Activated CD8-positive, alpha-beta memory T cell treated with anti-CD3 and anti-CD28 coated beads, Interleukin-2, amount 50 U/mL, for 1 hour (primary cell): ENCODE measurements at regions not wholly inside any gene's neighbourhood (a gene's known extent, or its start where the extent isn't known, plus 50 kb on each side); places are given as distances from the start of the nearest gene placed in this dataset.
"Not testable (repeated sequence)": the region's sequence is repeated elsewhere in the genome, so short reads cannot be mapped to it uniquely, and the experiment has no call there.

Experiments used
- DNase-seq: peaks from one replicate; pipeline ENCODE4 v3.0.0-alpha.2; 2020; ENCODE audit errors: extremely low read depth

DNA sequence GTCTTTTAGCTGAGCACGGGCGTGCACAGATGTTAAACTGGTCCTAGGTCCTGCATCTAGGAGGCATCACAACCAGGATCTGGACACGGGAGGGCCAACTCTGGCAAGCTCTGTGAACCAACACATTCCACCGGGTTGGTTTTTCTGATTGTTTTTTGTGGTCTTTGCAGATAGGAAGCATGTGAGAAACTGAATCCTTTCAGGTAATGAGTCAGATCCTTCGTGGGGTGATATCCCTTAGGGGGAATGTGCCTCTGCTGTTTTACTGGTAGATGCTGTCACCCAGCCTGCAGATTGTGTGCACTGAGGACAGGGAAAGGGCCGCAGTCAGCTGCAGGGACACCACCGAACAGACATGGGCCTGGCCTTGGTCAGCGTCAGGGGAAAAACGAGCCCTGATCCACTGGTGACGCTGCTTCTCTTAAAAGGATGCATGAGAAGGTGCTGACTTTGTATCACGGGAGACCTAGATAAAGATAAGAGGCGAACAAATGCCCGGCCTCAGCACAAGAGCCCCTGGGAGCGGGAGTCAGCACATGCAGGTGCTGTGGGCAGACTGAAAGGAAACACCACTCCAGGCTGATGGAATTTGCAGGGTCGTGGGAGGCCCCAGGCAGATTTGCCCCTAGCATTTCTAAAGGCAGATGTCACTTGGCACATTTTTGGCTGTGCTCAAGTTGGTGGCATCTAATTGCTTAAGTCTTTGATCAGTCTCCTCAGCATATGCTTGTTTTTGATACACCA is 51.1 kb downstream of the DOP1B start:
- no peak for DNase-seq

- DNase-seq = no peak
Observed at GRCh38 chr21:36208326-36209013, 51.8 kb downstream of the DOP1B start.

- DNase-seq = peak; percentile 20
Observed at GRCh38 chr21:36209626-36210171, 53.1 kb downstream of the DOP1B start.

GRCh38 chr21:36210779-36211659 is 54.4 kb downstream of the DOP1B start:
- DNase-seq = no peak

DNA sequence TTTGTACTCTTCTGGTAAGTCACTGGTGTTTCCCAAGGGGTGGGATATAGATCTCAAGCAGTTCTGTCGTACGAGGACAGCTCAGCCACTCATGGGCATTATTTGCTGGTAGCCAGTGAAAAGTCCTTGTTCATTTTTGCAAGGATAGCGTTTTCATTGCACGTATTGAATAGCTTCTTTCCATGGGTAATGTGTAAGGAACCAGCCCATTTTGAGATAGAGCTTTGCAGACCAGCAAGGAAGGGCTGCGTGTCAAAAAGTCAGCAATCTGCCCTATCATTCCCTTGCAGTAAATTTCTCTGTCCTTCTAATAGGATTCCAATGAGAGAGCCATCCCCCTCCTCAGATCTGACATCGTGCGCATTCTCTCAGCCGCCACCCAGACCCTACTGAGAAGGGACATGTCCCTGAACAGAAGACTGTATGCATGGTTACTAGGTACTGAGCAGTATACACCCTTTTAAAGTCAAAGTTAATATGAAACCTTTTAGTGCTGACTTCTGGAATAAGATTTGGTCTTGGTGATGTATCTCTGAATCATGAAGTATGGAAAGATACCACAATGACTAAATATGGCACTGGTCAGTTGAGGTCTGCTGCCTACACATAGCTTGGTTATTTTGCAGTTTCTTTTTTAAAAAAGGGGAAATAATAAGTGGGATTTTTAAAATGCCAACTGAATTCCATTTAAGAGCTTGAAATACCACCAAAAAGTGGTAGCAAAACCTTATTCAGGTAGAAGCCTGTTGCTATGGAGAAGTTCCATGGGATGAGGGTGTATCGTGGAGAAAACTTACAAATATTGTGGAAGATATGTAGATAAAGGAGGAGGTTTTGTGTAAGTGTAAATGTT is 55.3 kb downstream of the DOP1B start:
- DNase-seq = no peak

DNA sequence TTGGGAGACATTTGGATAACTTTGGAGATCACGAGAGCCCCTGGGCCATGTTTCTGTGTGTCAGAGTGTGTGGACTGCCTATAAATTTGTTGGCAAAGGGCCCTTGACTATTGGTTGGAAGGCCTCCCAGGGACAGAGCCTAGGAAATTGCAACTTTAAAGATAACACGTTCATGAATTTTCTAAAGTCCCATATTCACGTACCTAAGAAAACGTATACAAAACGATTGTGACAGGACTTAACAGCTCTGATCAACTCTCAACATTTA is 55.8 kb downstream of the DOP1B start:
- DNase-seq = no peak

- no peak for DNase-seq
Observed at GRCh38 chr21:36214561-36214960, 57.9 kb downstream of the DOP1B start.

DNA sequence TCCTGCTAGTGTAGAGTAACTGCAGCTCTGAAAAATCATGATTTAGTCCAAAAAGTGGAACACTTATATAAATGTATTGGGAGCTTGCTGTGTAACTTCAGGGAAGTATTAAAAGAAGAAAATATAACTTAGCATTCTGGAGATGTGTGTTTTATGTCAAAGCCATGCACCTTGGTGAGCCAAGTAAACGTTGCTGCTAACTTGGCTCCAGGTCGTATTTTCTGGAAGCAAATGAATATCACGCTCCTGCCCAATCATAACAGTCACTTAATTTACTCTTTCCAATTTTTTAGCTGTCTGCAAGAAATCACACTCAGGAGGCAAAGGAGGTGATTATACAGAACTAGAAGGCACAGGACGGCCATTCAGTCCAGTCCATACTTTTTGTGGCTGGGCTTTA is 61.1 kb downstream of the DOP1B start:
- DNase-seq = no peak

GRCh38 chr21:36218691-36219090 is 62.1 kb downstream of the DOP1B start:
- no peak for DNase-seq

- no peak for DNase-seq
Observed at GRCh38 chr21:36223451-36223850, 66.8 kb downstream of the DOP1B start.

DNA sequence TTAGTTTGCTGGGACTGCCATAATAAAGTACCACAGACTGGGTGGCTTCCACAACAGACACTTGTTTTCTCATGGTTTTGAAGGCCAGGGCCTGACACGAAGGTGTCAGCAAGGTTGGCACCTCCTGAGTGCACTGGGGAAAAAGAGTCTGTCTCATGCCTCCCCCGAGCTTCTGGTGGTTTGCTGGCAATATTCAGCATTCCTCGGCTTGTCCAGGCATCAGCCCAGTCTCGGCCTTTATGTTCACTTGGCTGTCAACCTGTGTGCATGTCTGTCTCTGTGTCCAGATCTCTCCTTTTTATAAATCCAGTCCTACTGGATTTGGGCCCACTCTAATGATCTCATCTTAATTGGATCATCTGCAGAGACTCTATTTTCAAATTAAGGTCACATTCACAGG is 72.6 kb downstream of the DOP1B start:
- no peak for DNase-seq

DNA sequence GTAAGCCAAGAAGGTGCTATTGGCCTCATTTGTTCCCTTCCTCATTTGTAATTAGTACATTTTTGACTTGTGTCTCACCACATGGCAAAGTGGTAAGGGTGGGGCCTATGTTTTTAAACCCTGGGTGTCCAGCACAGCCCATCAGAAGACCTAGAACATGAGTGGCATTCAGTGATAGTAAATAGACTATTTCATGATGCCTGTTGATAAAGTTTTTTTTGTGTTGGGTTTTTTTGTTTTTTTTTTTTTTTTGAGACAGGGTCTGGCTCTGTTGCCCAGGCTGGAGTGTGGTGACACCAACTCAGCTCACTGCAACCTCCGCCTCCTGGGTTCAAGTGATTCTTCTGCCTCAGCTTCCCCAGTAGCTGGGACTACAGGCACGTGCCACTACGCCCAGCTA is 74.8 kb downstream of the DOP1B start:
- DNase-seq = not testable (repeated sequence)

DNA sequence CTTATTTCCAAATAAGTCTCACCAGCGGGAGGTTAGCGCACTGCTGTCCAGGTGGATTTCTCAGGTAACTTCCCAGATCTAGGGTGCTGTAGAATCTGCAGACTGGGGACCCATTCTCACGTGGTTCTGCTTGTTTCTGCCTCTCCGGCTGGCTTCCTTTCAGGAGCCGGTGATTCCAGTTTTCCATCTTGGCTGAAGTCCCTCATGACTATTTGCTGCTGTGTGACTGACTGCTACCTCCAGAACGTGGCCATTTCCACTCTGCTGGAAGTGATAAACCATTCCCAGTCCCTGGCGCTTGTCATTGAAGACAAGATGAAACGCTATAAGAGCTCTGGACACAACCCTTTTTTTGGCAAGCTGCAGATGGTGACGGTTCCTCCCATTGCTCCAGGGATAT is 76.0 kb downstream of the DOP1B start:
- DNase-seq = no peak

- no peak for DNase-seq
Observed at GRCh38 chr21:36235058-36235582, 78.5 kb downstream of the DOP1B start.

GRCh38 chr21:36236052-36236730 is 79.6 kb downstream of the DOP1B start:
- DNase-seq = no peak

GRCh38 chr21:36237441-36237840 is 80.8 kb downstream of the DOP1B start:
- no peak for DNase-seq

DNA sequence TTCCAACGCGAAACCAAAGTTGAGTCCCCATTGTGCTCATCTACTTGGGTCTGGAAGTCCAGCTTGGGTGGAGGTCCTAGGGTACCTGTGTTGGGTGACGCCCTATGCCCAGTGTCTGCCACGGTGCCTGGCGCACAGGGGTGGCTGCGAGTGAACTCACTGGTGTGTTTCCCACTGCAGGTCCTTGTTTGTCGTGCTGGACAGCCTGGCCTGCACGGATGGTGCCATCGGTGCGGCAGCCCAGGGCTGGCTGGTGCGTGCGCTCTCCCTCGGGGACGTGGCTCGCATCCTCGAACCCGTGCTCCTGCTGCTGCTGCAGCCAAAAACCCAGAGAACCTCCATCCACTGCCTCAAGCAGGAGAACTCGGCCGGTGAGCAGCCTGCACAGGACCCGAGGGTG is 80.4 kb upstream of the MORC3 start:
- DNase-seq = no peak

GRCh38 chr21:36241717-36242116 is 78.3 kb upstream of the MORC3 start:
- DNase-seq = no peak

GRCh38 chr21:36245115-36245514 is 74.9 kb upstream of the MORC3 start:
- no peak for DNase-seq

GRCh38 chr21:36245649-36246048 is 74.3 kb upstream of the MORC3 start:
- DNase-seq = no peak
